Ascending aorta (tissue), 2 donors: ENCODE measurements at regions not wholly inside any gene's neighbourhood (a gene's known extent, or its start where the extent isn't known, plus 50 kb on each side); places are given as distances from the start of the nearest gene placed in this dataset.

Source experiments
- DNase-seq, 2 donors: peaks; one replicate each; pipeline ENCODE4 v3.0.0-alpha.2; 2019; ENCODE audit warnings: low spot score in 2 of 2
- H3K27ac ChIP-seq, 2 donors: fragments of 200-600 bp; sonication (generic); one replicate each; pipeline ENCODE4 v1.5.1; 2016 to 2017; ENCODE audit warnings: mild to moderate bottlenecking in 1 of 2
- H3K27me3 ChIP-seq: fragments of 200-600 bp; sonication (generic); one replicate; pipeline ENCODE4 v1.5.1; 2017
- H3K36me3 ChIP-seq, 2 donors: fragments of 200-600 bp; sonication (generic); one replicate each; pipeline ENCODE4 v1.5.1; 2016
- H3K4me1 ChIP-seq, 2 donors: fragments of 200-600 bp; sonication (generic); one replicate each; pipeline ENCODE4 v1.5.1; 2016 to 2017; ENCODE audit warnings: mild to moderate bottlenecking in 1 of 2
- H3K4me3 ChIP-seq, 2 donors: fragments of 200-600 bp; sonication (generic); one replicate each; pipeline ENCODE4 v1.5.1; 2016 to 2017; ENCODE audit warnings: mild to moderate bottlenecking in 1 of 2
- H3K9me3 ChIP-seq, 2 donors: fragments of 200-600 bp; sonication (generic); one replicate each; pipeline ENCODE4 v1.5.1; 2016
- CTCF ChIP-seq, 3 experiments: fragments of 200-600 bp in 2 of 3; fragments of 450-650 bp in 1 of 3; sonication (generic) in 2 of 3; IDR thresholded peaks; one replicate each; pipeline ENCODE4 v1.5.1; 2016 to 2019; ENCODE audit warnings: antibody characterized with exemption in 3 of 3, mild to moderate bottlenecking in 1 of 3, moderate library complexity in 1 of 3
- intact Hi-C: fragments of 100-400 bp; cut with DNase I; formaldehyde crosslinking; loops from one replicate; pipeline ENCODE4 v1.15.1; 2023

GRCh38 chr11:70587075-70587389, 188.7 kb downstream of the CTTN start:
- intact Hi-C loops, result no loop called here
- no peaks in the 10 kb centered on the region for H3K27me3 ChIP-seq
- no peak for TF ChIP-seq CTCF (IDR thresholded peaks at IDR 0.05)
- no peaks in the 10 kb centered on the region for H3K4me1 ChIP-seq
- no peak overlapping the region for H3K27ac ChIP-seq
- no peaks in the 10 kb centered on the region for H3K36me3 ChIP-seq
- DNase-seq, result no peak
- no peaks in the 10 kb centered on the region for H3K9me3 ChIP-seq
- H3K4me3 ChIP-seq, result no peak overlapping the region

GRCh38 chr11:70590356-70590991, 192.1 kb downstream of the CTTN start:
- Histone ChIP-seq H3K36me3 (no peaks in the 10 kb centered on the region), H3K4me1 (no peaks in the 10 kb centered on the region), H3K27ac (no peak overlapping the region), H3K27me3 (no peaks in the 10 kb centered on the region), H3K4me3 (no peak overlapping the region), H3K9me3 (no peaks in the 10 kb centered on the region)
- no peak for DNase-seq
- intact Hi-C loops, result no loop called here
- TF ChIP-seq CTCF (IDR thresholded peaks at IDR 0.05), result no peak

GRCh38 chr11:70592641-70593165, 194.4 kb downstream of the CTTN start:
- Histone ChIP-seq H3K9me3 (no peaks in the 10 kb centered on the region), H3K4me1 (no peaks in the 10 kb centered on the region), H3K4me3 (no peak overlapping the region), H3K27ac (no peak overlapping the region), H3K36me3 (no peaks in the 10 kb centered on the region), H3K27me3 (no peaks in the 10 kb centered on the region)
- intact Hi-C loops, result no loop called here
- no peak for TF ChIP-seq CTCF (IDR thresholded peaks at IDR 0.05)
- no peak for DNase-seq

- Histone ChIP-seq H3K27ac (no peak overlapping the region), H3K4me1 (no peaks in the 10 kb centered on the region), H3K4me3 (no peak overlapping the region), H3K36me3 (no peaks in the 10 kb centered on the region), H3K9me3 (no peaks in the 10 kb centered on the region), H3K27me3 (no peaks in the 10 kb centered on the region)
- no peak for TF ChIP-seq CTCF (IDR thresholded peaks at IDR 0.05)
- DNase-seq, result no peak
- intact Hi-C loops, result no loop called here
Measured at GRCh38 chr11:70593446-70593983, 195.2 kb downstream of the CTTN start.

- DNase-seq, result no peak
- no peak overlapping the region for H3K4me3 ChIP-seq
- no peak for TF ChIP-seq CTCF (IDR thresholded peaks at IDR 0.05)
- H3K27ac ChIP-seq, result no peak overlapping the region
- H3K27me3 ChIP-seq, result no peaks in the 10 kb centered on the region
- H3K9me3 ChIP-seq, result no peaks in the 10 kb centered on the region
- H3K36me3 ChIP-seq, result no peaks in the 10 kb centered on the region
- H3K4me1 ChIP-seq, result no peaks in the 10 kb centered on the region
- intact Hi-C loops, result no loop called here
Measured at GRCh38 chr11:70594031-70594430, 195.7 kb downstream of the CTTN start.
